ENCODE measurements at regions not wholly inside any gene's neighbourhood (a gene's known extent, or its start where the extent isn't known, plus 50 kb on each side); places are given as distances from the start of the nearest gene placed in this dataset.

- DNase-seq (ENCODE audit: low spot score) = no peak
Measured at GRCh38 chr5:97405941-97406340, 222.9 kb upstream of the RIOK2 start.

- DNase-seq (ENCODE audit: low spot score) = no peak
Measured at GRCh38 chr5:97406946-97407676, 224.1 kb upstream of the RIOK2 start.

GRCh38 chr5:97408331-97408730, 225.3 kb upstream of the RIOK2 start:
- no peak for DNase-seq (ENCODE audit: low spot score)

DNA sequence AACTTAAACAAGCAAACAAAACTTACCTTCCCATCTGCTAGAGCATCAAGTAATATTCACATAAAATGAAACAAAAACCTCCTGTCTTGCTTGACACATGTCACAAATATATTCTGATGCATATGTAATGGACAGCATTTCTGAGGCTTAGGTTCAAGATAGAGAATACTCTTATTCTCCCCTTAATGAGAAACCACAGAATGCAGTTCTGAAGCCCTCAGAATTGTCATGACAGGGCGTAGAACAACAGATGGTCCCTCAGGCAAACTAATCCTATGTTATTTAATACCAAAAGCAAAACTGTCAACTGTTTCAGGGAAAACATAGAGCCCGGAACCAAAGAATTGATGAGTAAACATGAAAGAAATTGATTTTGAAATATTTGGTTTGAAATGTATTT, 229.9 kb upstream of the RIOK2 start:
- no peak for DNase-seq (ENCODE audit: low spot score)

DNA sequence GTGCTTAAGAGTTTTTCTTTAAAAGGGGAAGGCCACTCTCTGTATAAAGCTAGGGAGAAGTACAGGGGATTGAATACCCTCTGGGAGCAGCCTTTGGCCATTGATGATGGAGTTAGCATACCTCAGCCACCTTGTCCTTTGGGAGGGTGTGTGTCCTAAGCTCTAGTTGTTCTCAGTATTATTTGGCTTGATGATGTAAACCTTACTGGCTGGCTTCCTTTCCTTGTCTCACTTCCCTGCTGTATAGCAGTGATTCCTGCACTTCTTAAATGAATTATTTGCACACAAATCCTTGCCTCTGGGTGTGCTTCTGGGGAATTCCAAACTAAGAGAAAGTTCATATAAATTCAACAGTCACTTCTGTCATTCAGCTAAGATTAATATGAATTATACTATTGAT, 234.9 kb upstream of the RIOK2 start:
- DNase-seq (ENCODE audit: low spot score) = no peak

DNA sequence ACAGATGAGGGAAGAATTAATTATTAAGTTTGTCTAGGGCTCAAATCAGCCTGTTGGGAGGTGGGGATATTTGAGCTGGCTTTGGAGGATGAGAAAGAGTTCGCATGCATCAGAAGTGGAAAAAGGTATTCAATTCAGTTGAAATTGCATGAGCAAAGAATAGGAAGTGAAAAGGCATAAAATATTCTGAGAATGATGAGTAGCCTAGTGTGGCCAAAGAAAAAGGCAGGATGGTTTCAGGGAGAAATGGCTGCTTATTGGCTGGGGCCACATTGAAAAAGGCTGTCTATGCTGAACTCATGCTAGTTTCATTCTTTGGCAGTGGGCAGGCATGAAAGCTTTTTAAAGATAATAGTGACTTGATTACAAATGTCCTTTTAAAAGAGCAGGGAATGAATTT, 235.4 kb upstream of the RIOK2 start:
- no peak for DNase-seq (ENCODE audit: low spot score)

DNA sequence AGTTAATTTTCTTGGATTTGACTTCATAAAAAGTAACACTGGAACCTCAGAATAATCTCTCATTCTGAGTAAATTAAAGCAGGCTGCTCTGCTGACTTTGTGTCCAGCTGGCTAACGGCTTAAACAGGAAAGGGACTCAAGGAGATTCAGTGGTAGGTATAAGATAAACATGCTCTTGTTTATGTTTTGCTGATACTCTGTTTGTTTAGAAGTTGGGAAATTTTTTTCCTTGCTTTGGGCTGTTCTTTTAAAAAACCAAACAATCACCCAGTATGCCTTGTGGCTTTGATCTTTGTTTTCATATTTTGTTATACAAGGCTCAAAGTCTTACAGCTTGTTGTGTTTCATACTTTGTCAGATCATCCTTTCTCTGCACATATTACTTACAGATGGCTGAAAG, 237.6 kb upstream of the RIOK2 start:
- no peak for DNase-seq (ENCODE audit: low spot score)

DNA sequence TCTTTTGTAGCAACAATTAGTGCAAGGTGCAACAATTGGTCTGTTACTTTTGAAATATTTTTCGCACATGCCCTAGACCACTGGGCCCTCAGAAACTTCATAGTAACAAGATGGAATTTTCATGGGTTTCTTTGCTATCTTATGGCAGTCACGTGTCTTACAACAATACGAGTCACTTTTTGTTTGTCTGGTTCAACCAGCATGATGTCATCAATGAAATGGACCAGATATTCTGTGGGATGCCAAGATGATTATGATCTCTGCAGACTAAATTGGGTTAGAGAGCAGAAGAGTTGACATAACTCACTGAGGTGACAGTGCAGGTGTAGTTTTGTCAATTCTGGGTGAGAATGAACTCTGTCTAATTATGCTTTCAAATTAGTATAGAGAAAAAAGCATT, 239.6 kb upstream of the RIOK2 start:
- no peak for DNase-seq (ENCODE audit: low spot score)

- no peak for DNase-seq (ENCODE audit: low spot score)
Measured at GRCh38 chr5:97425511-97425910, 242.5 kb upstream of the RIOK2 start.

- no peak for DNase-seq (ENCODE audit: low spot score)
Measured at GRCh38 chr5:97427235-97427634, 244.2 kb upstream of the RIOK2 start.

DNA sequence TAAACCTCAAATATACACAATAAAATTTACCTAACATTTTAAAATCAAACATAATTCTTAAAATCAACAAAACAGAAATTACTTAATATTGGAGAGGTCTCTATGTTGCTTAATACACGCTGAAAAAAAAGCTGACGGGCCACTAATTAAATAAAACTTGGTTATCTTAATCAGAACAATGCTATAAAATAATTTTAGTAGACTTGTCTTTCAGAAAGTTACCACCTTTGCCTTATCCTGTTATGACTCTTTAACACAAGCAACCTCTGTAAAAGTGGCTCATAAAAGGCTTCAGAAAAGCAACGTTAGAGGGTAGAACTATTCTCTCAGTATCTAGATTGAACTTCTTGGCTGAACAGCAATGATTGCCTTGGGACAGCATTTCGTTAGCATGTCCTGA, 251.0 kb upstream of the RIOK2 start:
- no peak for DNase-seq (ENCODE audit: low spot score)

GRCh38 chr5:97436405-97436804, 253.4 kb upstream of the RIOK2 start:
- DNase-seq (ENCODE audit: low spot score) = no peak

- no peak for DNase-seq (ENCODE audit: low spot score)
Measured at GRCh38 chr5:97443740-97444139, 260.7 kb upstream of the RIOK2 start.

- DNase-seq (ENCODE audit: low spot score) = no peak
Measured at GRCh38 chr5:97449172-97449571, 266.1 kb upstream of the RIOK2 start.

DNA sequence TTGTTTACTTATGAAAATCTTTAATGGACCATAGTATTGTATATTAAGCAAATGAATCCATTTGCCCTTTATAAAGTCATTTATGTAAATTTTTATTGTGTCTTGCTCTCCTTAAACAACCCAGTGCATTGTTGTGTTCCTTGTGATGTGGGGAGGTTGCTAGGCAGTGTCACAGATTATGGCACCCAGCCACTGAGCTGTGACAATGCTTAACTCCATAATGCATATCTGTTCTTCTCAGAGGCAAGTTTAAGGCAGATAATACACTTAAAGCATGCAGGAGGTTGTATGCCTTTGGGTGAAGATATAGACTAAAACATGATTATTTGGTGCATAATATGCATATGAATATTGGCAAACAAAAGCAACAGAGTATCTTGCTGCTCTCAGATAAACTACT, 269.6 kb upstream of the RIOK2 start:
- DNase-seq (ENCODE audit: low spot score) = peak; percentile 41

DNA sequence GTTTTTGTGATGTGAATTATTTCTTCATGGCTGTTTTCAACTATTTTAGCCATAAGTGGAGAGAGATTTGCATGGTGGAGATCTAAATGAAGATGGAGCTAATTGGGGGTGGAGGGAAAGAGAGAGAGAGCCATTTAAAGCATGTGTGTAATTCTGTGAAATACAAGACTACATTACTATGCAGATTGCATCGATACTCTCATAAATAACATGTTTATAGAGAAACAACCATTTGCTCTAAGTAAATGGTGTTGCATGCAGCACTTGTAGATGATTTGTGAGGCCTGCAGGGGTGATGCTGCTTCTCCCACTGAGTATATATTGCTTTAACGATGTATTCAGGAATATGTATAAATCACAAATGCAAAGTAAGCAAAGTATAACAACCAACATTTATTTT, 270.2 kb upstream of the RIOK2 start:
- no peak for DNase-seq (ENCODE audit: low spot score)

GRCh38 chr5:97454015-97454414, 271.0 kb upstream of the RIOK2 start:
- no peak for DNase-seq (ENCODE audit: low spot score)

DNA sequence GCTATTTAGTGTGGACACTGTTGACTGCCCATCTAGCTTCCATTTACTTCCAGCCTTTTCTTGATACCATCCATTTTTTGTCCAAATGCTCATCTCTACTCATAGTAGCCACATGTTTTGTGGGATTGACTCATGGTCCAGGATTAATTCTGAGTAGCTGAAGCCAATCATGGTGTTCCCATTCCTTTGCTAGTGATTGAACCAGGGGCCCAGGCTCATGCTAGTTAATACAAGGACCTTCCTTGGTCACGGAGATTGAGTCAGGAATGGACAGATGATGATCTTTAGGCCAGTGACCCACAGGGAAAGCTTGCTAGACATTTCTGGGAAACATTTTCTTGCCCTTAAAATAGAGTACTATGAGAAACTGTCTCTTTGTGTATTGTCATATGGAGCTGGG, 272.9 kb upstream of the RIOK2 start:
- no peak for DNase-seq (ENCODE audit: low spot score)

DNA sequence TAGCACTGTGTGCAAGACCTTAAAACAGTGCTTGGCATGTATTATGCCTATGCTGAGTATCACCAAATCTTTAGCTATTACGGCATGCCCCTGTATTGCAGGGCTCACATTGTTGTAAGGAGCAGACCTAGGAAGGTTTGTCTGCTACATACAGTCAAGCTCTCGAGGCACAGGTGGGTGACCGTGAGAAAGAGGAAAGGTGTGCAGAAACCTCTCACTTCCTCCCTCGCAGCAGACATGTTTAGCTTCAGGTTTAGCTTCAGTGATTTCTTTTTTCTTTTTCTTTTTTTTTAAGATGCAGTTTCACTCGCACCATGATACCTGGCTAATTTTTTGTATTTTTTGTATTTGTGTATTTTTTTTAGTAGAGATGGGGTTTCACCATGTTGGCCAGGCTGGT, 275.8 kb upstream of the RIOK2 start:
- DNase-seq (ENCODE audit: low spot score) = no peak

- DNase-seq (ENCODE audit: low spot score) = no peak
Measured at GRCh38 chr5:97471951-97472350, 288.9 kb upstream of the RIOK2 start.

DNA sequence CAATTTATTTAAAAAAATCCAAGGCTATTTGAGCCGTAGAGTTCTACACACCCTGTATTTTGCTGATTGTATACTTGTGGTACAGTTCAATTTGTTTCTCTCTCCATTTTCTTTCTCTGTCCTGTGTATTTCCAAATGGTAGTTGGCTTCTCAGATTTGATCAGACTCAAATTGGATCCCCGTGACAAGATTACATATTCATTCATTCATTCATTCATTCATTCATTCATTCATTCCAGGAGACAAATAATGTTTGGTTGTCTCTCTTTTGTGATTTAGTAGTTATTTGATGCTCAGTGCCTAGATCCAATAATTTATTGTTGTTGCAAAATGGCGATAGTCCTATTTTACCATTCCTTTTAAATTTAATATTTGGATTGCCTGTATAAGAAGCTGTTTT, 292.8 kb upstream of the RIOK2 start:
- DNase-seq (ENCODE audit: low spot score) = no peak

- DNase-seq (ENCODE audit: low spot score) = no peak
Measured at GRCh38 chr5:97476852-97477534, 293.9 kb upstream of the RIOK2 start.

DNA sequence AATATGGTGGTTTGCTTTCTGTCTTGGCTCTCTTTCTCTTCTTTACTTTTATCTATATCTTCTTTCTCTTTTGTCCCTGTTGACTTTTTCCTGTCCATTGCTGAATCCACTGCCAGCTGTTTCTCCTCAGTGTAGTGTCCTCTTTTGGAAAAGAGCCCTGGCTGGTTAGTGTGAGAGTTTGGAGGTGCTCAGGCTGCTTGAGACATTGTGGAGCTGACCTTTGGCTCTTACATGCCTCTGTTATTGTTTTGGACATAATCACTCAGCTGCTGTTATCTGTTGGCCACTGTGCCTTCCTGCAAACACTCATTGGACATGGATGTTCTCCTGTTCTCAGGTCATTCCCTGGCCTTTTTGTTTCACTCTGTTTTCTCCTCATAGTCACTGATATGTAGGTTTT, 295.4 kb upstream of the RIOK2 start:
- DNase-seq (ENCODE audit: low spot score) = no peak

- DNase-seq (ENCODE audit: low spot score) = no peak
Measured at GRCh38 chr5:97480313-97480712, 297.3 kb upstream of the RIOK2 start.

Measured in SW480 (cell line).